Mesothelial cell of epicardium (in vitro differentiated cells): ENCODE measurements at regions not wholly inside any gene's neighbourhood (a gene's known extent, or its start where the extent isn't known, plus 50 kb on each side); places are given as distances from the start of the nearest gene placed in this dataset.

Experiments
- DNase-seq, 2 experiments: peaks; one replicate each; pipeline ENCODE4 v3.0.0; 2021; ENCODE audit warnings: low spot score in 2 of 2; ENCODE audit not compliant: unreplicated experiment in 2 of 2
- H3K27ac Mint-ChIP-seq: 2 replicates; pipeline ENCODE4 v1.8.0; 2021; ENCODE audit warnings: mixed read lengths
- H3K27me3 Mint-ChIP-seq: 2 replicates; pipeline ENCODE4 v1.8.0; 2021; ENCODE audit warnings: low read depth, mixed read lengths
- H3K36me3 Mint-ChIP-seq: 2 replicates; pipeline ENCODE4 v1.8.0; 2021; ENCODE audit warnings: mixed read lengths
- H3K4me1 Mint-ChIP-seq: 2 replicates; pipeline ENCODE4 v1.8.0; 2021; ENCODE audit warnings: mixed read lengths
- H3K4me3 Mint-ChIP-seq: 2 replicates; pipeline ENCODE4 v1.8.0; 2021; ENCODE audit warnings: mild to moderate bottlenecking, moderate library complexity, mixed read lengths
- H3K9me3 Mint-ChIP-seq: 2 replicates; pipeline ENCODE4 v1.8.0; 2021; ENCODE audit warnings: mixed read lengths
- TF ChIP-seq, protein P1 (sequence below): fragments of 200-600 bp; sonication (generic); IDR thresholded peaks from one replicate; pipeline ENCODE4 v1.5.0; 2021; ENCODE audit warnings: antibody characterized with exemption; ENCODE audit not compliant: unreplicated experiment

DNA sequence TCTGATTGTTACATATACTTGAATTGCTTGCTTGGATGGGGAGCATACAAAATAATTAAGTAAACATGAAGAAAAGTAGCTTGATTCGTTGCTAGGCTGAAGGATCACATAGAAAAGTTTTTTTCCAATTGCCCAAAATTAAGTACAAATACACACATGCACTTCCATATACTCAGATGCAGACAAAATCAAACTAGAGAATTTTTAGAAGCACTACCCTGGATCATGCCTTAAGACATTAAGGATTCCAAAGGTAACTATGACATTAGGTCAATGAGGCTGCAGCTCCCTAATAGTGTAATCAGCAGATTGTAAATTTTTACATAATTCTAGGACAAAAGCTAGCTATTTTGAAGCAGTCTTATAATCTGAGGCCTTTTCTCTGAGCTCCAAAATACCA lies 216.9 kb upstream of the TMEM161B start:
- Mint-ChIP-seq H3K9me3 (no peaks in the 10 kb centered on the region), H3K4me1 (peaks cover 8% of the 10 kb centered on the region), H3K27me3 (no peaks in the 10 kb centered on the region), H3K27ac (no peak overlapping the region), H3K36me3 (no peaks in the 10 kb centered on the region), H3K4me3 (no peak overlapping the region)
- TF ChIP-seq, protein P1, sequence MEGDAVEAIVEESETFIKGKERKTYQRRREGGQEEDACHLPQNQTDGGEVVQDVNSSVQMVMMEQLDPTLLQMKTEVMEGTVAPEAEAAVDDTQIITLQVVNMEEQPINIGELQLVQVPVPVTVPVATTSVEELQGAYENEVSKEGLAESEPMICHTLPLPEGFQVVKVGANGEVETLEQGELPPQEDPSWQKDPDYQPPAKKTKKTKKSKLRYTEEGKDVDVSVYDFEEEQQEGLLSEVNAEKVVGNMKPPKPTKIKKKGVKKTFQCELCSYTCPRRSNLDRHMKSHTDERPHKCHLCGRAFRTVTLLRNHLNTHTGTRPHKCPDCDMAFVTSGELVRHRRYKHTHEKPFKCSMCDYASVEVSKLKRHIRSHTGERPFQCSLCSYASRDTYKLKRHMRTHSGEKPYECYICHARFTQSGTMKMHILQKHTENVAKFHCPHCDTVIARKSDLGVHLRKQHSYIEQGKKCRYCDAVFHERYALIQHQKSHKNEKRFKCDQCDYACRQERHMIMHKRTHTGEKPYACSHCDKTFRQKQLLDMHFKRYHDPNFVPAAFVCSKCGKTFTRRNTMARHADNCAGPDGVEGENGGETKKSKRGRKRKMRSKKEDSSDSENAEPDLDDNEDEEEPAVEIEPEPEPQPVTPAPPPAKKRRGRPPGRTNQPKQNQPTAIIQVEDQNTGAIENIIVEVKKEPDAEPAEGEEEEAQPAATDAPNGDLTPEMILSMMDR = no peak
- DNase-seq = no peak

GRCh38 chr5:88483964-88484672 lies 215.5 kb upstream of the TMEM161B start:
- no peak overlapping the region for H3K27ac Mint-ChIP-seq
- peaks cover 8% of the 10 kb centered on the region for H3K4me1 Mint-ChIP-seq
- no peaks in the 10 kb centered on the region for H3K36me3 Mint-ChIP-seq
- no peak overlapping the region for H3K4me3 Mint-ChIP-seq
- no peaks in the 10 kb centered on the region for H3K9me3 Mint-ChIP-seq
- H3K27me3 Mint-ChIP-seq = no peaks in the 10 kb centered on the region
- TF ChIP-seq, protein P1 = no peak
- no peak for DNase-seq

- Mint-ChIP-seq H3K27me3 (no peaks in the 10 kb centered on the region), H3K9me3 (no peaks in the 10 kb centered on the region), H3K27ac (no peak overlapping the region), H3K4me1 (peaks cover 8% of the 10 kb centered on the region), H3K36me3 (no peaks in the 10 kb centered on the region), H3K4me3 (no peak overlapping the region)
- TF ChIP-seq, protein P1 = no peak
- DNase-seq = no peak
These were observed 212.3 kb upstream of the TMEM161B start for GRCh38 chr5:88480801-88481499.

GRCh38 chr5:88480245-88480644 lies 211.6 kb upstream of the TMEM161B start:
- no peaks in the 10 kb centered on the region for H3K9me3 Mint-ChIP-seq
- TF ChIP-seq, protein P1 = no peak
- H3K27ac Mint-ChIP-seq = no peak overlapping the region
- no peaks in the 10 kb centered on the region for H3K36me3 Mint-ChIP-seq
- no peaks in the 10 kb centered on the region for H3K27me3 Mint-ChIP-seq
- no peak overlapping the region for H3K4me3 Mint-ChIP-seq
- peaks cover 8% of the 10 kb centered on the region for H3K4me1 Mint-ChIP-seq
- DNase-seq = no peak

DNA sequence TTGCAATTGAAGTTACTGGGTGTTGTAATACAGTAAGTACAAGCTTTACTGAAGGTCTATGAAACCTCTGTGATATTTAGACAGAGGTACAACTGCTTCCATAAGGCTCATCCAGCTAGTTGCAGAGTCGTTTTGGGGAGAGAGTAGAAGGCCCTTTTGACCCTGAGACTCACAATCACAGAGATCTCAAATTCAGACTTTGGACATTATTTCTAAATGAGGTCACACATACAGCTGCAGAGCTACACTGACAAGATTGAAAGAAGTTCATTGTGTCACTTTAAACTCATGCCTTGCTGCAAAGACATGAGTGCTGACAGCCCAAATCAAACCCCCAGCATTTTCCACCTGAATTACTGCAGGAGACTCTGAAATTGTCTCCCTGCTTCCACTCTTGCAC lies 205.9 kb upstream of the TMEM161B start:
- no peaks in the 10 kb centered on the region for H3K4me1 Mint-ChIP-seq
- H3K36me3 Mint-ChIP-seq = no peaks in the 10 kb centered on the region
- TF ChIP-seq, protein P1 = no peak
- H3K4me3 Mint-ChIP-seq = no peak overlapping the region
- no peak for DNase-seq
- H3K27me3 Mint-ChIP-seq = no peaks in the 10 kb centered on the region
- H3K9me3 Mint-ChIP-seq = peaks cover 10% of the 10 kb centered on the region
- no peak overlapping the region for H3K27ac Mint-ChIP-seq
